ENCODE measurements at regions not wholly inside any gene's neighbourhood (a gene's known extent, or its start where the extent isn't known, plus 50 kb on each side); places are given as distances from the start of the nearest gene placed in this dataset.

DNA sequence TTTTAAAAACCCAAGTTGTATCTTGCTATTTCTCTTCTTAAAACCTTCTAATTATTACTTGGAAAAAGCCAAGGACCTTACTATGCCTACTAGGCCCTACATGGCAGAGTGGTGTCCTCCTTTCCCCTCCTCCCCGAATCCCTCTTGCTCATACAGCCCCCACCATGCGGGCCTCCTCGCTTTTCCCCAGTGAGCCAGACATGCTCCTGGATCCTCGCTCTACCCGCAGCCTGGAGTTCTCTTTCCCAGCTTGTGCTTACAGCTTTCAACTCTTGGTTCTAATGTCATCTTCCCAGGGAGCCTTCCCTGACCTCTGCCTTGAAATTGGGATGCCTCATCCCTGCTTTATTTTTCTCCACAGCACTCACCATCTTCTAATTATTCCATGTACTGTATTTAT lies 111.8 kb upstream of the TLE3 start:
- DNase-seq, result no peak

DNA sequence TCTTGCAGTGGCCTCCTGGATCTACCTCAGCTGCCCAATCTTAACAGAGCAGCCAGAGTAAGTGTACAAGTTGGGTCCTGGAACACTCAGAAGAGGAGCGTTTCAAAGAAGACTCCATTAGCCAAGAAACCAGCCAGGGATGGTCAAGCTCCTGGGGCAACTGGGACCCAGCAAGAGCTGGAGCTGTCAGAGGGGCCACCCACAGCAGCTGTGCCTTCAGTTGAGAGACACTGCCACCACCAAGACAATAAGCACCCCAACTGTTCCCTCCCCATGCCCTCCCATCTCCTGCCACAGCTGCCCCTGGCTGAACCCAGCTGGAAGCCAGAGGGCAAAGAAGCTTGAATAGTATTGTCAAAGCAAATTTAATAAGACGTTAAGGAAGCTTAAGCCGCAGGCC lies 110.6 kb upstream of the TLE3 start:
- no peak for DNase-seq

DNA sequence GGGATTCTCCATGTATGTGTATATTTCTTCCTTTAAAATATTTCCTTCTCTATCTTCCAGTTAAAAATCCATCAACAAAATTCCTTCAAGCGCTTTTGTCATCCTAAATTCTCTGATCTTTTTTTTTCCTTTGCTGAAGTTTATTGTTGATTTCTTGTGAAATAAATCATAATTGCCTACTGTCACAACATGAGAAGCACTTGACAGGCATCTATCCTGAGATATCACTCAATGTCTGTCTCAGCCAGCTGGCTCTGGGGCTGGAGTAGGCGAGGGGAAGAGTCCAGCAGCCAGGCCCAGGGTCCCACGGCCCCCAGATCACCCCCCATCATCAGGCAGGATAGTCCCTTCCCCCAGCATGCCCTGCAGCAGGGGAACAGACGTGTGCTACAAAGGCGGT lies 109.0 kb upstream of the TLE3 start:
- no peak for DNase-seq

- no peak for DNase-seq
Measured at GRCh38 chr15:70204652-70205051, 106.9 kb upstream of the TLE3 start.

GRCh38 chr15:70203981-70204560 lies 106.4 kb upstream of the TLE3 start:
- DNase-seq, result no peak

GRCh38 chr15:70202756-70203155 lies 105.0 kb upstream of the TLE3 start:
- DNase-seq, result no peak

GRCh38 chr15:70201425-70201775 lies 103.7 kb upstream of the TLE3 start:
- DNase-seq, result no peak

- peak; percentile 93 for DNase-seq
Measured at GRCh38 chr15:70200511-70201424, 103.1 kb upstream of the TLE3 start.

DNA sequence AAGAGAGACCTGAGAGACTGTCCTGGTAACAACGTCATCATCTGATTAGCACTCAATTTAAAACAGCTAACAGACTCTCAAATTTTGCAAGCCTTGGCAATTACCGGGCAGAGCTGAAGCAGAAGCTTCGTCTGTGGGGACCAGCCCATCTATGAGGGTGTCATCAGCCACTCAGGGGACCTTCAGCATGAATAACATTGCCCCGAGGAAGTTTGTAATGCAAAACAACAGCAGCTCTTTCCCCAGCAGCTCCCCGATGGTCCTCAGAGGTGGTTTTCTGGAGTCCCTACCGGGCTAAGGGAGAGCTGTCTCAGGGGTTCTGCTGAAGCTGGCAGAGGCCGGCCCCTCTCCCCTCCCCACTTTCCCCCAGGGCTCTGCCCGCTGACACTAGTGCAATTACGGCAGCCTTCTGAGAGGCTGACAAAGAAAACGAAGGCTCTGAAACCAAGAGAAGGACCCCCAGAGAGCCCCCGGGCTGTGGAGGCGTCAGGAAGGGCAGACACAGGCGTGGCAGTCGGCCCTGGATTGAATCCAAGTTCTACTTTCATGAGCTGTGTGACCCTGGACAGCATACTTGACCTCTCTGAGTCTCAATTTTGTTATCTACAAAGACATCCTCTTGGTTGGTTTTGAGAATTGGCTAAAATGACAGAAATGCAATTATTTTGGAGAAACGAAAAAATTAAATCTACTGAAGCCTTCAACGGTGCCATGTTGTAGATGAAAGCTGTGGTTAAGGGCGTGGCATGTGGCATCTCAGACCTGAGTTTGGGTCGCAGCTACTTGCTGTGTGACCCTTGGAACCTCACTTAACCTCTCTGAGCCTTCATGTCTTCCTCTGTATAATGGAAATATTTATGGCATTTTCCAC lies 102.1 kb upstream of the TLE3 start:
- DNase-seq, result peak; percentile 81

- DNase-seq, result no peak
Measured at GRCh38 chr15:70199124-70199482, 101.4 kb upstream of the TLE3 start.

GRCh38 chr15:70198441-70199123 lies 100.9 kb upstream of the TLE3 start:
- DNase-seq, result peak; percentile 21

- no peak for DNase-seq
Measured at GRCh38 chr15:70197945-70198361, 100.2 kb upstream of the TLE3 start.

GRCh38 chr15:70197318-70197944 lies 99.7 kb upstream of the TLE3 start:
- DNase-seq, result no peak

DNA sequence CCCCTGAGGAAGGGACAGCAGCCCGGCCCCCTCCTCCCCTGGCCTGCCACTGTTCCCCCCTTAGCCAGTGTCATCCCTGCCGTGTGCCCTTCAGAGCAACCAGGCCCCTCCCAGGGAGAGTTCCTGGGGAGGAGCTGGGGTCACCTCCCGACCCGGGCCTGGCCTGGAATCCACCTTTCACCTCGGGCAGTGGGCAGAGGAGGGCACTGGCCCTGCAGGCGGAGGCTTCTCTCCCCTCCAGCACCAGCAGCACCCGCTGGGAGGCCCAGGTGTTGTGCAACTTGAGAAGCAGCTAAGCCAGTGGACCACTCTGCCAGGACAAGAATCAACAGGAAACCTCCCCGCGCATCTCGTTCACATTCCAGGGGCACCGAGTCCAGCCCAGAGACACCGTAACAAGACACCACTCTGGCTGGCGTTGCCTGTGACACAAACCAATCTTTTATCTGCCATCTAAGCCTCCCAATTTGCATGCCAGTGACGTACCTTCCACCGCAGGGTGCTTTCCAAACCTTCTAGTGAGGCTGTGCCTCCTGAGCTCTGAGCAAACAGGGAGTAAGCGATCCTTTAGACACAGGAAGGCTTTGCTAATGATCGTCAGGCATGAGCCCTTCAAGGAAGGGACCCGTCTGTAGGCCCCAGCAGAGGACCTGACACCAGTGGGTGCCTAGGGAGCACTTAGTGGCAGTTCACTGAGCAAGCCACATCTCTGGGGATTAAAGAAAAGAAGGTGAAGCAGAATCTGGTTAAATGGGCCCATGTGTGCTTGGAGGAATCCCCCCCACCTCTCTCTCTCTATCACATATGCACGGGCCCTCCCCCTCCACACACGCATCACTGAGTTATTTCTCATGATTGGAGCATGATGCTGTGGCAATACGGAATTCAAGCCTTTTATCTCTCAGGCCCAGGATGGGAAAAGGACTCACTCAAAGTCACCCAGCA lies 98.9 kb upstream of the TLE3 start:
- peak; percentile 94 for DNase-seq

- peak; percentile 14 for DNase-seq
Measured at GRCh38 chr15:70195587-70196305, 98.0 kb upstream of the TLE3 start.

- peak; percentile 23 for DNase-seq
Measured at GRCh38 chr15:70195171-70195570, 97.5 kb upstream of the TLE3 start.

DNA sequence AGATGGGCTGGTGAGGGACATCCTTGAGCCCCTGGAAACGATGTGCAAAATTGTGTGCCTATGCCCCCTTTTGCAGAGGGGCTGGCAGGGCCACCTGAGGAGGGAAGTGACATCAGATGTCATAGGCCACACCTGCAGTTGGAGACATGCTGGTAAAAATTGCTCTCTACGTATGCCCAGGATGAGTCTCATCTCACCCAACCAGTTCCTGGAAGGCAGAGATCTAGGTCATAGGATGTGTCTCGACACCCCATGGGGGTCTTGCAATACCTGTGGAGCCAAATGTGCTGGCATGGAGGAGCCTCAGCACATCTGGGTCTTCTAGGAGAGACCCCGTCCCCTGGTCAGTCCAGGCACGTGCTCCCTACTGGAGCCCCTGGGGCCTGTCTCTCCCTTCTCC lies 96.5 kb upstream of the TLE3 start:
- no peak for DNase-seq

- DNase-seq, result no peak
Measured at GRCh38 chr15:70193734-70194133, 96.0 kb upstream of the TLE3 start.

DNA sequence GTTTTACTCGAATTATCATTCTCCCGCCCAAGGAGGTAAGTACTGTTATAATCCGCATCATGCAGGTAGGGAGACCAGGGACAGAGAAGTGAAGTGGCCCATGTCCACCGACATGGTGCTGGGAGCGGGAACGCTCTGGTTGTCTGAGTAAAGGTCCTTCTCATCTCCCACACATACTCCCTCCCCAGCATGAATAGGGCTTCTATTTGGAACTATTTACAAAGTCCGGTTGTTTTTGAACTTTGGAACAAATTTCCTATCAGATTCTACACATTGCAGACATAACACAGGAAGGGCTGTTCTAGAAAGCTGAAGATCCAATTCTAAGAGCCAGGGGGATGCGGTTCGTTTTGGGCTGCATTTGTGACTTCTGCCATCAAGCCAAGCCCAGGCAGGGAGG lies 94.8 kb upstream of the TLE3 start:
- DNase-seq, result no peak

DNA sequence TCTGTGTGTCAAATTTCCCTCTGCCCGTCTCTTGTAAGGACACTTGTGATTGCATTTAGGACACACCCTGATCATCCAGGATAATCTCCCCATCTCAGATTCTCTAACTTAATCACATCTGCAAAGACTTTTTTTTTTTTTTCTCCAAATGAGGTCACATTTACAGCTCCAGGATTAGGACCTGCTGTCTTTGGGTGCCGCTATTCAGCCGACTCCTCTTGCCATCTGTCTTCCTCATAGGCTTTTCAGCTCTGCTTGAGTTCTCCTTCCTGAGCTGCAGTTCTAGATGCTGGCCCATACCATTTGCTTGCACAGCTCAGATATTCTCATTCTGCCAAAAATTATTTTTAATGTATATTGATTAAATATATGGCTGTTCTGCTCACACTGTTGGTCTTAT lies 94.3 kb upstream of the TLE3 start:
- no peak for DNase-seq

DNA sequence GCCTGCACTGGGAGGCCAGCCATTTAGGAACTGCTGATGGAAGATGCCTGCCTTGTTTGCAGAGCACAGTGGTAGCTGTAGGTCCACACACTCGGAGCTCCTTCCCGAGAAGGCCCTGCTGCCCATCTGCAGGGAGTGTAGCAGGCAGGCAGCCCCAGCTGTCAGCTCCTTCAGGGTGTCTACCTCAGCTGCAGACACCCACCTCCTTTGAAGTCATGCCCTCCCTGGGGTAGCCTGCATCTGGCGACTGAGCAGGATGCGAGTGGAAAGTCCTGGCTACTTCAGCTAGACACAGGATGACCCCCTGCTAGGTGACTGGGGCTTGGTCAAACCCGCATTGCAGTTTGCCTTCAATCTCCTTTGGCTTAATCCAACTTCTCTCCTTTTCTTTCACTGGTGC lies 93.2 kb upstream of the TLE3 start:
- DNase-seq, result peak; percentile 57
